Bronchial epithelial cell (primary cell): ENCODE measurements at regions not wholly inside any gene's neighbourhood (a gene's known extent, or its start where the extent isn't known, plus 50 kb on each side); places are given as distances from the start of the nearest gene placed in this dataset.

ENCODE experiments used
- DNase-seq: peaks from one replicate; pipeline ENCODE4 v3.0.0-alpha.2; 2010; ENCODE audit warnings: low read depth
- FAIRE-seq: peaks from 2 replicates; lab custom pipeline; 2011; peaks lifted over from hg19 to GRCh38; lab: Jason Lieb, UNC
- H3K27me3 ChIP-seq: 2 replicates; pipeline ENCODE4 v1.5.1; 2011; ENCODE audit warnings: low read length; ENCODE audit not compliant: control insufficient read depth, insufficient read depth
- H3K36me3 ChIP-seq: 2 replicates; pipeline ENCODE4 v1.5.1; 2011; ENCODE audit warnings: low read length; ENCODE audit not compliant: control insufficient read depth, insufficient read depth
- H3K4me3 ChIP-seq: 2 replicates; pipeline ENCODE4 v1.5.1; 2011; ENCODE audit warnings: mild to moderate bottlenecking, low read depth, low read length, control low read depth
- TF ChIP-seq, protein P1 (sequence below): IDR thresholded peaks from 2 replicates; pipeline ENCODE4 v1.5.1; 2011; ENCODE audit warnings: mild to moderate bottlenecking, moderate library complexity, low read length, control low read depth, inconsistent platforms; ENCODE audit not compliant: insufficient read depth, severe bottlenecking

DNA sequence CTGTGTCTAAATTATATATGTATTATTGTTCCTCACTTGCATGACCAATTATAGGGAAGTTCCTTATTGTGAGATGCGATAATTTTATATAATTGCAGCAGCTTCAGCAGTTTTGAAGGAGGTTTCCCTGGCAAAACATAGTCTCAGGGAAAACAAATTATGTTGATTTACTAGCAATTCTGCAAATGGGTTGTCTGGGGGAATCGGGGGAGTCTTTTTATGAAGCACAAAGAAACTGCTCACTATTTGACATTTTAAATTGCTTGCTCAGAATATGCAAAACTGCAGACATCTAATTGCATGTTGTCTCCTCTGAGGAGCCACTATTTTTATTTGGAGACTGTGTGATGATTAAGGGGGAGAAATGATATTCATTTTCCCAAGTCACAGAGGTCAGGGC is 361.6 kb downstream of the YTHDC2 start:
- Histone ChIP-seq H3K27me3 (no peaks in the 10 kb centered on the region), H3K4me3 (no peak overlapping the region), H3K36me3 (no peaks in the 10 kb centered on the region)
- no peak for FAIRE-seq
- DNase-seq = no peak
- TF ChIP-seq, protein P1, sequence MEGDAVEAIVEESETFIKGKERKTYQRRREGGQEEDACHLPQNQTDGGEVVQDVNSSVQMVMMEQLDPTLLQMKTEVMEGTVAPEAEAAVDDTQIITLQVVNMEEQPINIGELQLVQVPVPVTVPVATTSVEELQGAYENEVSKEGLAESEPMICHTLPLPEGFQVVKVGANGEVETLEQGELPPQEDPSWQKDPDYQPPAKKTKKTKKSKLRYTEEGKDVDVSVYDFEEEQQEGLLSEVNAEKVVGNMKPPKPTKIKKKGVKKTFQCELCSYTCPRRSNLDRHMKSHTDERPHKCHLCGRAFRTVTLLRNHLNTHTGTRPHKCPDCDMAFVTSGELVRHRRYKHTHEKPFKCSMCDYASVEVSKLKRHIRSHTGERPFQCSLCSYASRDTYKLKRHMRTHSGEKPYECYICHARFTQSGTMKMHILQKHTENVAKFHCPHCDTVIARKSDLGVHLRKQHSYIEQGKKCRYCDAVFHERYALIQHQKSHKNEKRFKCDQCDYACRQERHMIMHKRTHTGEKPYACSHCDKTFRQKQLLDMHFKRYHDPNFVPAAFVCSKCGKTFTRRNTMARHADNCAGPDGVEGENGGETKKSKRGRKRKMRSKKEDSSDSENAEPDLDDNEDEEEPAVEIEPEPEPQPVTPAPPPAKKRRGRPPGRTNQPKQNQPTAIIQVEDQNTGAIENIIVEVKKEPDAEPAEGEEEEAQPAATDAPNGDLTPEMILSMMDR = no peak

DNA sequence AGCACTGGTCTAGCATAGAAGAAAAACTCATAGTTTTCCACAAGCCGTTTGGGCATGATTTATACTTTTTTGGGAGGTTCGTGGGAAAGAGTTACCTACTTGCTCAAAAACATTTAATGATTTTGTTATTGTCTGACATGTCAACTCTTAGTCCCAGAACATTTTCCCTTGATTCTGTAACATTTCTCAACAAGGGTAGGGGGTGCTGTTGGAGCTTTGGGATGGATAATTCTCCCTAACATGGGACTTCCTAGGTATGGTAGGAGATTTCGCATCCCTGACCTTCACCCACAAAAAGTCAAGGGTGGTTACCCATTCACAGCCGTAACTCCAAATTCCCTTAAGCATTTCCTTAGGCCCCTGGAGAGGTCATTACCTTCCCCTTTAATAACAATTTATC is 378.0 kb downstream of the YTHDC2 start:
- FAIRE-seq (no peak), DNase-seq (no peak)
- no peaks in the 10 kb centered on the region for H3K27me3 ChIP-seq
- H3K4me3 ChIP-seq = no peak overlapping the region
- TF ChIP-seq, protein P1 = no peak
- H3K36me3 ChIP-seq = no peaks in the 10 kb centered on the region

DNA sequence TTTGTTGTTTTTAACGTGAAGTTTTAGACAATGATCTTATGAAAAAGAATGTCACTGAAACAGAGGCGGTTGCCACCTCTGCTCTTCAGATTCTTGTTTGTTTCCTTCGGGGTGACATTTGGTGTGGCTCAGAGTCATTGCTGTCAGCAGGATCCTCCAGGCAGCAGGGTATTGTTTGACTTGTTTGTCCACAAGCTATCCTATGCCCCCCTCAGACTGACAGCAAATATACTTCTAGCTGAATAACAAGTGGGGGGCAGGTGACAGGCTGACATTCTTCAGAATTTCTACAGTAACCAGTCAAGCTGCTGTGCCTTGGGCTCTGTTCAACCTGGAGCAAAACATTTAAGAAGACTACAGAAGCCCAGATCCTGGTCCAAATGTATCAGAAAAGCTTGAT is 383.3 kb downstream of the YTHDC2 start:
- DNase-seq (no peak), FAIRE-seq (no peak)
- TF ChIP-seq, protein P1 = no peak
- Histone ChIP-seq H3K4me3 (no peak overlapping the region), H3K27me3 (no peaks in the 10 kb centered on the region), H3K36me3 (no peaks in the 10 kb centered on the region)

DNA sequence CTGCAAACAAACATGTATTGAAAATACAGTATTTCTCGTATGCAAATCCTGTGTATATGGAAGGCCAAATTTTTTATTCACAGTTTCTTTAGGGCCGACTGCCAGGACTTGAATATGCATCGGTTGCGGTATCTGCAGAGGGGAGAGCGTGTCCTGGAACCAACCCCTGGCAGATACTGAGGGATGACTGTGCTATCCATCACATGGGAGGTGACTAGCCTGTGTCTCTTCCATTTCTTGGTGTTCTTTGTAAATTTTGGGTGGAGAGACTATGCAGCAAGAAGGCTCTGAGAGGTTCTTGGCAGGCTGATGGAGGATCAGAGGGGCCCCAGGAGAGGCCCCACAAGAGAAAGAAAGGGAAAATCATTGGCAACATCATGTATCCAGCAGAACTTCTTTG is 384.3 kb downstream of the YTHDC2 start:
- Histone ChIP-seq H3K27me3 (no peaks in the 10 kb centered on the region), H3K36me3 (no peaks in the 10 kb centered on the region), H3K4me3 (no peak overlapping the region)
- DNase-seq (no peak), FAIRE-seq (no peak)
- TF ChIP-seq, protein P1 = no peak

DNA sequence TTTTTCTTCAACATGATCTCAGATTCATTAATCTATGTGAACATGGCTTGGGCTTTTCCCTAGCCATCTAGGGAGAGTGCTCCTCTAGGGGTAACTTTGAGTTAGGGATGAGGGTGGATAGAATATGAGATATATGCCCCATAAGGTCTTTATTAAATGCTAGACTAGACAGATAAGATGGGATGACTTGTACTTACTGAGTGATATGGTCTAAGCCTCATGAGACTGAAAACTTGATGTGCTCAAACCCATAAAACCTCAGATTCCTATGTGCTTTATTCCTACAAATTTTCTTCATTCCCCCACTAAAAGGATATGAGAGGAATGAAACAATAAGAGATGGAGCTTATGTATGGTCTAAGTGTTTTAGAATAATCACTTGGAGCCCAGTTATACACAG is 386.6 kb downstream of the YTHDC2 start:
- no peak overlapping the region for H3K4me3 ChIP-seq
- DNase-seq = no peak
- no peaks in the 10 kb centered on the region for H3K27me3 ChIP-seq
- no peaks in the 10 kb centered on the region for H3K36me3 ChIP-seq
- TF ChIP-seq, protein P1 = no peak
- FAIRE-seq = no peak

DNA sequence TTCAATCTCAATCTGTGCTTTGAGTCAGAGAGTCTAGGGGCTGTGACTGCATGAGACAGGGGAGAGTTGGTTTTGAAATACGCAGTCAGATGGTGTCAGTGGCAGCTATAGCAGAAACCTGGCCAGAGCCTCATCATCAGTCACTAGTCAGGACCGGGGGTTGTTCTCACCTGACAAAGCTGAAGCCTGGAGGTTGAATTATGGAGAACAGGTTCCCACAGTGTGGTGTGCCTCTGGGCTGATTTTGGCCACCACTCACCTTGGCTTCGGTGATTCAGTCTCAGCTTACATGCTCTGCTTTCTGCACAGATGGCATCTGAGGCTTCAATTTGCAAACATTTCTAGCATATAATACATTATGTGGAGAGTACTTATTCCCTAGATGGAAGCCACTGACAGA is 387.3 kb downstream of the YTHDC2 start:
- FAIRE-seq (no peak), DNase-seq (no peak)
- H3K36me3 ChIP-seq = no peaks in the 10 kb centered on the region

More for the DNA sequence above, 387.3 kb downstream of the YTHDC2 start:
- TF ChIP-seq, protein P1 = no peak
- Histone ChIP-seq H3K4me3 (no peak overlapping the region), H3K27me3 (no peaks in the 10 kb centered on the region)
